Adrenal gland (tissue), 5 donors: ENCODE measurements at regions not wholly inside any gene's neighbourhood (a gene's known extent, or its start where the extent isn't known, plus 50 kb on each side); places are given as distances from the start of the nearest gene placed in this dataset.

Experiments used
- POLR2A ChIP-seq, 2 donors: fragments of 450-650 bp; IDR thresholded peaks; one replicate each; pipeline ENCODE4 v1.6.1; 2017; ENCODE audit warnings: antibody characterized with exemption in 2 of 2, mild to moderate bottlenecking in 2 of 2, moderate library complexity in 1 of 2
- TF ChIP-seq, protein P1 (sequence below), 6 experiments: fragments of 450-650 bp in 4 of 6; fragments of 200-600 bp in 2 of 6; sonication (generic) in 1 of 6; IDR thresholded peaks; 1 replicate in 5 of 6; 2 replicates in 1 of 6; pipeline versions ENCODE4 v1.5.1 to v1.8.0; 2016 to 2021; ENCODE audit warnings: antibody characterized with exemption in 6 of 6, mild to moderate bottlenecking in 2 of 6, moderate library complexity in 1 of 6
- donor health status: DM: no; HTN: no; CAD: no.

DNA sequence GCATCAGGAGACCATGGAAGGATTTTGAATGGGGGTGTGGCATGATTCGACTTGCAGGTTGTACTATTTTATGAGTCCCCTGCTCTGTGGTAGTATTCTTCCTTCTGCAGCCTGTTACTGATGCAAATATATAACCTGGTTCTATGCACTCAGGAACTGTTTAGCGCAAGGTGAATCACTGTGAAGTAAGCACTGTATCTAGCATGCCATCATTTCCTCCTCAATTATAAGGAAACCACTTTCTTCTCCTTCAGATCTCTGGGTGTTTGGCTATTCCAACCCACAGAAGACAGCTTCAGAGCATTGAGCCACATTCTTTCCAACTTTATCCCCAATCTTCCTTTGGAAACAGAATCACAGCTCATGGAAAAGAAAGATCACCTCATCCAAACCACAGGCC lies 176.7 kb downstream of the DIPK2A start:
- TF ChIP-seq POLR2A (IDR thresholded peaks at IDR 0.05) = no peak
- TF ChIP-seq, protein P1, sequence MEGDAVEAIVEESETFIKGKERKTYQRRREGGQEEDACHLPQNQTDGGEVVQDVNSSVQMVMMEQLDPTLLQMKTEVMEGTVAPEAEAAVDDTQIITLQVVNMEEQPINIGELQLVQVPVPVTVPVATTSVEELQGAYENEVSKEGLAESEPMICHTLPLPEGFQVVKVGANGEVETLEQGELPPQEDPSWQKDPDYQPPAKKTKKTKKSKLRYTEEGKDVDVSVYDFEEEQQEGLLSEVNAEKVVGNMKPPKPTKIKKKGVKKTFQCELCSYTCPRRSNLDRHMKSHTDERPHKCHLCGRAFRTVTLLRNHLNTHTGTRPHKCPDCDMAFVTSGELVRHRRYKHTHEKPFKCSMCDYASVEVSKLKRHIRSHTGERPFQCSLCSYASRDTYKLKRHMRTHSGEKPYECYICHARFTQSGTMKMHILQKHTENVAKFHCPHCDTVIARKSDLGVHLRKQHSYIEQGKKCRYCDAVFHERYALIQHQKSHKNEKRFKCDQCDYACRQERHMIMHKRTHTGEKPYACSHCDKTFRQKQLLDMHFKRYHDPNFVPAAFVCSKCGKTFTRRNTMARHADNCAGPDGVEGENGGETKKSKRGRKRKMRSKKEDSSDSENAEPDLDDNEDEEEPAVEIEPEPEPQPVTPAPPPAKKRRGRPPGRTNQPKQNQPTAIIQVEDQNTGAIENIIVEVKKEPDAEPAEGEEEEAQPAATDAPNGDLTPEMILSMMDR (IDR thresholded peaks at IDR 0.05) = no peak
